GM12865 (cell line): ENCODE measurements at regions not wholly inside any gene's neighbourhood (a gene's known extent, or its start where the extent isn't known, plus 50 kb on each side); places are given as distances from the start of the nearest gene placed in this dataset.

Experiments used
- DNase-seq: peaks from one replicate; pipeline ENCODE4 v3.0.0; 2010; ENCODE audit warnings: low read depth
- H3K4me3 ChIP-seq: 2 replicates; pipeline ENCODE4 v1.5.1; 2011; ENCODE audit warnings: mild to moderate bottlenecking, low read depth, low read length, control low read depth
- TF ChIP-seq, protein P1 (sequence below): IDR thresholded peaks from 2 replicates; pipeline ENCODE4 v1.5.1; 2011; ENCODE audit warnings: low read length, control low read depth, low read depth, inconsistent platforms; ENCODE audit not compliant: insufficient read depth; ENCODE audit errors: missing control alignments

DNA sequence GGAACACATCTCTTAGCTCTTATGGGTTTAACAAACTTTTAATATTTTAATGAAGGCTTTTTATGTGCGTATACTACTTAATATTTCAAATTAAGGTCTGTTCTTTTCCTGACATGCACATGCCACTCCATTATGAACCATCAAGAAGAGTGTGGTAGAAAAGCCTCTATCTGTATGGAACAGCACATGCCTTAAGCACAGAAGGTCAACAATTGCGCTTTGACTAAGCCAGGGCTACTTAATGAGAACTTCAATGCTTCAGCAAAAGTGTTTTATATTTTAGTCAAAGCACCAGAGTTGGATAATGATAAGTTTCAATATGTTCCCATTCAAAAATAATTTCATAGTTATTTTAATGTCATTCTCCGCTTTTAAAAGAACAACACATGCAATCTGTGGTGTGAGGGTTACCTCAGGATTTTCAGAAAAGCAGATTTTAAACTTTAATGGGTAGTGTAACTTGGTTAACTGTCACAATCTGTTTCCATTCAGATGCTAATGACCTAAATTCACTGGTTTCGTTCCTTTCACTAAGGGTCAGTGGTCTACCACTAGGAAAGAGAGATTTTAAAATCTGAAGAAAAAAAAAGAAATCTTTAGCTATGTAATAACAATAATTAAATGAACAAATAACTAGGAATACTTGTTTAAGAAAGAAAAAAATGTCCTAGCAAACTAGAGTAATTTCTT lies 193.4 kb upstream of the NOVA1 start:
- no peak overlapping the region for H3K4me3 ChIP-seq
- DNase-seq: no peak

DNA sequence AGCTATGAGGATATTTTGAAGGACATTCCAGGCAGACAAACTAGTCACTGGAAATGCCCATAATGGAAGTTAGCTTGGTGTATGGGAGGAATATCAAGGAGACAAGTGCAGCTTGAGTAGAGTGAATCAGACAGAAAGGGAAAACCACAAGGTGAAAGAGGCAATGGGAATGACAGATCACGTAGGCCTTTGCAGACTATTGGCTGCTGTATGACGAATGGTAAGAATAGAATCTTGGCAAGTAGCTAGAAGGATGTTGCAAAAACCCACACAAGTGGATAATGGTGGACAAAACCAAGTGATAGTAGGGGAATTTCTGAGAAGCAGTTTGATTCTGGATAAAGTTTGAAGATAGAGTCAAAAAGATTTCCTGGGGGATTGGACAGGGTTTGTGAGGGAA lies 196.9 kb upstream of the NOVA1 start:
- TF ChIP-seq, protein P1, sequence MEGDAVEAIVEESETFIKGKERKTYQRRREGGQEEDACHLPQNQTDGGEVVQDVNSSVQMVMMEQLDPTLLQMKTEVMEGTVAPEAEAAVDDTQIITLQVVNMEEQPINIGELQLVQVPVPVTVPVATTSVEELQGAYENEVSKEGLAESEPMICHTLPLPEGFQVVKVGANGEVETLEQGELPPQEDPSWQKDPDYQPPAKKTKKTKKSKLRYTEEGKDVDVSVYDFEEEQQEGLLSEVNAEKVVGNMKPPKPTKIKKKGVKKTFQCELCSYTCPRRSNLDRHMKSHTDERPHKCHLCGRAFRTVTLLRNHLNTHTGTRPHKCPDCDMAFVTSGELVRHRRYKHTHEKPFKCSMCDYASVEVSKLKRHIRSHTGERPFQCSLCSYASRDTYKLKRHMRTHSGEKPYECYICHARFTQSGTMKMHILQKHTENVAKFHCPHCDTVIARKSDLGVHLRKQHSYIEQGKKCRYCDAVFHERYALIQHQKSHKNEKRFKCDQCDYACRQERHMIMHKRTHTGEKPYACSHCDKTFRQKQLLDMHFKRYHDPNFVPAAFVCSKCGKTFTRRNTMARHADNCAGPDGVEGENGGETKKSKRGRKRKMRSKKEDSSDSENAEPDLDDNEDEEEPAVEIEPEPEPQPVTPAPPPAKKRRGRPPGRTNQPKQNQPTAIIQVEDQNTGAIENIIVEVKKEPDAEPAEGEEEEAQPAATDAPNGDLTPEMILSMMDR: no peak
- no peak overlapping the region for H3K4me3 ChIP-seq
- DNase-seq: no peak

More for the DNA sequence above, 193.4 kb upstream of the NOVA1 start:
- TF ChIP-seq, protein P1: no peak

DNA sequence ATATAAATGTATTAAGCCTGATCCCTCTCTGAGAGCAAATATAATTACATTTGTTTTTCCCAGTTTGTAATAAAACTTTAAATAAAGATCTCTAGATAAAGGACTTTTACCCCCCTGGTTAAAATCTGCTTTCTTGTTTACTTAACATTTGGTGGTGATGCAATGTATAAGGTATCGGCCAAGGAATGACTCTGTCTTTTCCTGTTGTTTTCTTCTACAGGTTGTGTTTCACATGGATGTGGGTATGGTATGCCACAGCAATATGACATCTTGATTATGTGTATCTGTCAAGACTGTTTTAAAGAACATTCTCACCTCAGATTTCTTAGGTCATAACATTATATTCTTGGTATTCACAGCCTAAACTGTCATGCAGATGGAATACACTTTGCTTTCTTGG lies 210.6 kb upstream of the NOVA1 start:
- H3K4me3 ChIP-seq: no peak overlapping the region
- no peak for DNase-seq
- TF ChIP-seq, protein P1: no peak

- no peak for DNase-seq
- H3K4me3 ChIP-seq: no peak overlapping the region
- TF ChIP-seq, protein P1: no peak
Observed at GRCh38 chr14:26810631-26811030, 212.8 kb upstream of the NOVA1 start.

DNA sequence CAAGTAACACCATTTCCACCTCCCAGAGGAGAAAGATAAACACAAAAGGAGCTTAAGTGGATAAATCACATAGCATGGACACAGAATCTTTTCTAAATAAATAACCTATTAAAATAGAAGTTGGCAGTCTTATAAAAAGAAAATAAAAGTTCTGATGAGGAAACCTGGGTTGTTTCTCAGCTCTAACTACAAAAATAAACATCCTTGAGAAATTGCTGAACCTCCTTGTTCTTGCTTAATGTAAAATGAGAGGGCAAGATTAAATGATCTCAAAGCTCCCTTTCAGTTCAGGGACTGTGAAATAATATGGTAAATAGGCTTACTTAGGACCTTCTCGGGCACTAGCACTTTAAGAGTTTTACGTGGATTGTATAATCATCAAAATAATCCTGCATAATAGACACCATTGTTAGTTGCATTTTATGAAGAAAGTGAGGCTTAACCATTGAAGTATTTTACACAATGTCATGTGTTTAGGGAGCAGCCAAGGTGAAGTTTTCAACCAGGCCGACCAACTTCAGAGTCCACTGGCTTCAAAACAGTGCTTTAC lies 214.0 kb upstream of the NOVA1 start:
- no peak overlapping the region for H3K4me3 ChIP-seq
- no peak for DNase-seq
- TF ChIP-seq, protein P1: no peak

- DNase-seq: no peak
- H3K4me3 ChIP-seq: no peak overlapping the region
- TF ChIP-seq, protein P1: no peak
Observed at GRCh38 chr14:26820138-26820537, 222.3 kb upstream of the NOVA1 start.

DNA sequence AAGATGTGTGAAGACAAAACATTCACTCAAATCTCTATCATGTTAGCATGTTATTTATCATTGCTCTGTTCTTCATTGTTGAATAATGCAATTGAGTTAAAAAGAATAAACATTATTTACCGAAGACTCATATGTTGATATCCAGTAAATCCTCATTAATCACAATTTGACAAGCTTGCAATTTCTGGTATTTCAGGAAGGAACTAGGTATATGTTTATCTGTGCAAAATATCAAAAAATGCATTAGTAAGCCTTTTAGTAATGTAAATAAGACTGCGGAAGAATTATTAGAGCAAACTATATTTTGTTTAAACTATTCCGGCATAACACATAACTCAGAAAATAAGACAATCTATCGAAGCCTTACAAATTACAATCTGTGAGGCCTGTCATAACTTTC lies 222.7 kb upstream of the NOVA1 start:
- DNase-seq: no peak
- no peak overlapping the region for H3K4me3 ChIP-seq
- TF ChIP-seq, protein P1: no peak
